Liver (tissue), 7 donors: ENCODE measurements at regions not wholly inside any gene's neighbourhood (a gene's known extent, or its start where the extent isn't known, plus 50 kb on each side); places are given as distances from the start of the nearest gene placed in this dataset.

Source experiments
- DNase-seq: peaks from one replicate; pipeline ENCODE4 v3.0.0-alpha.2; 2017; ENCODE audit warnings: low spot score
- H3K27ac ChIP-seq, 2 donors: one replicate each; pipeline ENCODE4 v1.7.0; 2013; ENCODE audit warnings: inconsistent platforms in 2 of 2, low read length in 2 of 2, control low read depth in 1 of 2, low read depth in 1 of 2, mild to moderate bottlenecking in 1 of 2
- H3K27me3 ChIP-seq, 4 donors: one replicate each; pipeline versions ENCODE4 v1.6.1 to v1.7.0; 2013; ENCODE audit warnings: low read length in 3 of 4, inconsistent platforms in 1 of 4, mild to moderate bottlenecking in 1 of 4, moderate library complexity in 1 of 4; ENCODE audit not compliant: control insufficient read depth in 4 of 4, insufficient read depth in 4 of 4
- H3K36me3 ChIP-seq, 4 donors: one replicate each; pipeline versions ENCODE4 v1.6.1 to v1.7.0; 2013; ENCODE audit warnings: low read length in 3 of 4, mild to moderate bottlenecking in 3 of 4, low read depth in 1 of 4, moderate library complexity in 1 of 4; ENCODE audit not compliant: control insufficient read depth in 4 of 4, insufficient read depth in 3 of 4
- H3K4me1 ChIP-seq, 4 donors: one replicate each; pipeline versions ENCODE4 v1.6.1 to v1.7.0; 2013; ENCODE audit warnings: low read length in 3 of 4, mild to moderate bottlenecking in 3 of 4, moderate library complexity in 1 of 4; ENCODE audit not compliant: control insufficient read depth in 4 of 4, insufficient read depth in 4 of 4
- H3K4me3 ChIP-seq, 3 donors: one replicate each; pipeline versions ENCODE4 v1.6.1 to v1.7.0; 2013; ENCODE audit warnings: low read length in 3 of 3, control low read depth in 1 of 3, low read depth in 1 of 3, mild to moderate bottlenecking in 1 of 3
- H3K9ac ChIP-seq, 2 donors: one replicate each; pipeline ENCODE4 v1.7.0; 2013; ENCODE audit warnings: low read length in 2 of 2, mild to moderate bottlenecking in 2 of 2, moderate library complexity in 2 of 2, control low read depth in 1 of 2, low read depth in 1 of 2
- H3K9me3 ChIP-seq, 4 donors: one replicate each; pipeline versions ENCODE4 v1.6.1 to v1.7.0; 2013; ENCODE audit warnings: low read length in 3 of 4; ENCODE audit not compliant: control insufficient read depth in 4 of 4
- EGR1 ChIP-seq, 2 donors: IDR thresholded peaks; 2 replicates each; pipeline ENCODE4 v1.6.1; 2016 to 2018; ENCODE audit warnings: antibody characterized with exemption in 2 of 2, low read depth in 2 of 2
- GABPA ChIP-seq, 2 donors: IDR thresholded peaks in 1 of 2; conservative IDR thresholded peaks in 1 of 2; 2 replicates each; pipeline ENCODE4 v1.6.1; 2016; ENCODE audit warnings: antibody characterized with exemption in 2 of 2, mild to moderate bottlenecking in 1 of 2, moderate library complexity in 1 of 2
- HNF4A ChIP-seq, 2 donors: conservative IDR thresholded peaks; 2 replicates each; pipeline ENCODE4 v1.6.1; 2016; ENCODE audit warnings: antibody characterized with exemption in 2 of 2, mild to moderate bottlenecking in 2 of 2
- HNF4G ChIP-seq: IDR thresholded peaks from 2 replicates; pipeline ENCODE4 v1.6.1; 2016; ENCODE audit warnings: antibody characterized with exemption
- JUND ChIP-seq, 2 donors: IDR thresholded peaks; 2 replicates each; pipeline ENCODE4 v1.6.1; 2016; ENCODE audit warnings: antibody characterized with exemption in 2 of 2
- NR2F2 ChIP-seq: IDR thresholded peaks from 2 replicates; pipeline ENCODE4 v1.6.1; 2016; ENCODE audit warnings: antibody characterized with exemption
- RAD21 ChIP-seq, 2 donors: IDR thresholded peaks; 2 replicates each; pipeline ENCODE4 v1.6.1; 2016; ENCODE audit warnings: antibody characterized with exemption in 2 of 2, mild to moderate bottlenecking in 2 of 2
- RXRA ChIP-seq, 2 donors: IDR thresholded peaks; 2 replicates each; pipeline ENCODE4 v1.6.1; 2017 to 2018; ENCODE audit warnings: antibody characterized with exemption in 2 of 2, mild to moderate bottlenecking in 1 of 2
- TAF1 ChIP-seq: conservative IDR thresholded peaks from 2 replicates; pipeline ENCODE4 v1.6.1; 2016; ENCODE audit warnings: antibody characterized with exemption, mild to moderate bottlenecking
- WGBS: extraction: QIAGEN DNeasy Blood & Tissue Kit; methylation state at CpG from one replicate; pipeline ENCODE4 v1.1.7; 2013; 5-methylcytosine and 5-hydroxymethylcytosine counted together
- TF ChIP-seq, protein P1 (sequence below): IDR thresholded peaks from 2 replicates; pipeline ENCODE4 v1.6.1; 2016; ENCODE audit warnings: antibody characterized with exemption
- TF ChIP-seq, protein P2 (sequence below): IDR thresholded peaks from 2 replicates; pipeline ENCODE4 v1.6.1; 2016; ENCODE audit warnings: antibody characterized with exemption
- TF ChIP-seq, protein P3 (sequence below): IDR thresholded peaks from 2 replicates; pipeline ENCODE4 v1.6.1; 2016; ENCODE audit warnings: antibody characterized with exemption
- donor health status: healthy.
- donor health status: healthy.
- donor health status: healthy.
- donor health status: healthy.

DNA sequence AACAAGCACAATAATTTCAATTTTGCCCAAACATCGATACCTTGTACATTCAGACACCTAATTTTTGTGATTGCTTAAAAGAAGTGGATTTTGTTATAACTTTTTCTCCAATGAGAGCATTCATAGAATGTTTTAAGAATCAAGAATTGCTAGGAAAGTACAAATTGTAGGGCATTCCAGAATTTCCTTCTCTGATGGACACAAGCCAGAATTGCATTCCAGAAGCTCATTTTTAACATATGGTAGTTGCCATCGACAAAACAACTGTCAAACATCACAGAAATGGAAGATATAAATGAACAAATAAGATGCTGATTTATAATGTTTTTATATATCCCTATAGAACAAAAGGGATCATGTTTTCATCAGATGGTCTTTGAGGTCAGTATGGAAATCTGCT is 258.4 kb upstream of the NPVF start:
- DNase-seq = no peak

DNA sequence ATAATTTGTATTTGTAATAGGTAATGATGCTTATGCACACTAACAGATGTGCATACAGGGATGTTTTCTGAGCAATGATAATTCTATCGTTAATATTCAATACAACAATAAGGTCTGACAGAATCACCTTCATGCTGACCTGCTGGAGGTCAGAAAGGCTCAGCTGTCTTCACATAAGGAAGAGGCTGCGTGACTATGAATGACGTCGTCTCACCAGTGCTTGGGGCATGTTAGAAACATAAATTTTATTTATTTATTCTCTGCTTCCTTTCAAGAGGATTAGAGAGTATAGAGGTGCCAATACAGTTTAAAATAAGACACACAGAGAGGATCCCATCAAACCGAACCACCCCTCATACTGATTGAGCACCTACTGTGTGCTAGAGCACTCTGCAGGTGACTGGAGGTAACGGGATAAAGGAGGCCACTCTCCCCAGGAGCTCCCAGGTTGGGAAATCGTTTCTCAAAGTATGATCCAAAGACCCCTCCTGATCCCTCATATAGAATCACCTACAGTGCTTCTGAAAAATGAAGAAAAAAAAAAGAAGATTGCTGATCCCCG is 265.6 kb upstream of the NPVF start:
- Histone ChIP-seq H3K27me3 (no peaks in the 10 kb centered on the region), H3K4me3 (no peak overlapping the region), H3K4me1 (peaks cover 0 to 3% (median 0%) of the 10 kb centered on the region in 4 donors), H3K36me3 (no peaks in the 10 kb centered on the region), H3K27ac (no peak overlapping the region), H3K9ac (no peak overlapping the region), H3K9me3 (no peaks in the 10 kb centered on the region)
- DNase-seq = no peak
- TF ChIP-seq TAF1 = no peak
- TF ChIP-seq, protein P1, sequence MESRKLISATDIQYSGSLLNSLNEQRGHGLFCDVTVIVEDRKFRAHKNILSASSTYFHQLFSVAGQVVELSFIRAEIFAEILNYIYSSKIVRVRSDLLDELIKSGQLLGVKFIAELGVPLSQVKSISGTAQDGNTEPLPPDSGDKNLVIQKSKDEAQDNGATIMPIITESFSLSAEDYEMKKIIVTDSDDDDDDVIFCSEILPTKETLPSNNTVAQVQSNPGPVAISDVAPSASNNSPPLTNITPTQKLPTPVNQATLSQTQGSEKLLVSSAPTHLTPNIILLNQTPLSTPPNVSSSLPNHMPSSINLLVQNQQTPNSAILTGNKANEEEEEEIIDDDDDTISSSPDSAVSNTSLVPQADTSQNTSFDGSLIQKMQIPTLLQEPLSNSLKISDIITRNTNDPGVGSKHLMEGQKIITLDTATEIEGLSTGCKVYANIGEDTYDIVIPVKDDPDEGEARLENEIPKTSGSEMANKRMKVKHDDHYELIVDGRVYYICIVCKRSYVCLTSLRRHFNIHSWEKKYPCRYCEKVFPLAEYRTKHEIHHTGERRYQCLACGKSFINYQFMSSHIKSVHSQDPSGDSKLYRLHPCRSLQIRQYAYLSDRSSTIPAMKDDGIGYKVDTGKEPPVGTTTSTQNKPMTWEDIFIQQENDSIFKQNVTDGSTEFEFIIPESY = no peak
- WGBS = 85% methylated on average over 8 of the region's 8 CpGs

More for the DNA sequence above, 258.4 kb upstream of the NPVF start:
- no peaks in the 10 kb centered on the region for H3K4me1 ChIP-seq
- TF ChIP-seq RAD21 (IDR thresholded peaks at IDR 0.05) = no peak
- no peak overlapping the region for H3K27ac ChIP-seq
- H3K4me3 ChIP-seq = no peak overlapping the region
- WGBS = 83% methylated on average over 2 of the region's 2 CpGs
- no peaks in the 10 kb centered on the region for H3K9me3 ChIP-seq
- no peak overlapping the region for H3K9ac ChIP-seq
- H3K27me3 ChIP-seq = no peaks in the 10 kb centered on the region
- H3K36me3 ChIP-seq = no peaks in the 10 kb centered on the region

DNA sequence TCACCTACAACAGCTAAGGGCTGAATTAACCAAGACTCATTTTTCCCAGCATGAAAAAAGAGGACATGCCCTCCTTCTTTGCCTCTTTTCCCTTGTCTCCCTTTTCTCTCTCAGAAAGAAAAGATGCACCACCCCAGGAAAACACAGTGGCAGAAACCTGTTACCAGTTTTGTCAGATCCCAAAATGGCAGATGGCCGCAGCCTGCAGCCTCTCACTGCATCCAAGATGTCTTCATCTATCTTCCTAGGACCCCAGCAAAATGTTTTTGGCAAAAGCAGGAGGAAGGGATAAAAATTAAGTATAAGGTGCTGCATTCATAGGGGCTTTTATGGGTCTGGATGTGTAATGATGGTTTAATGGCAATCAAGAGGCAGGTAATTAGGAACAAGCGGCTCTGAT is 266.6 kb upstream of the NPVF start:
- H3K4me3 ChIP-seq = no peak overlapping the region
- no peak for TF ChIP-seq EGR1 (IDR thresholded peaks at IDR 0.05; ENCODE audit: low read depth in 2 of 2)
- TF ChIP-seq NR2F2 = no peak
- TF ChIP-seq JUND (IDR thresholded peaks at IDR 0.05) = no peak
- no peak for TF ChIP-seq HNF4G
- H3K9ac ChIP-seq = no peak overlapping the region
- DNase-seq = no peak
- H3K27me3 ChIP-seq = no peaks in the 10 kb centered on the region
- peaks cover 0 to 3% (median 0%) of the 10 kb centered on the region in 4 donors for H3K4me1 ChIP-seq
- WGBS = 91% methylated on average over 2 of the region's 2 CpGs
- H3K27ac ChIP-seq = no peak overlapping the region
- no peaks in the 10 kb centered on the region for H3K36me3 ChIP-seq
- H3K9me3 ChIP-seq = no peaks in the 10 kb centered on the region

DNA sequence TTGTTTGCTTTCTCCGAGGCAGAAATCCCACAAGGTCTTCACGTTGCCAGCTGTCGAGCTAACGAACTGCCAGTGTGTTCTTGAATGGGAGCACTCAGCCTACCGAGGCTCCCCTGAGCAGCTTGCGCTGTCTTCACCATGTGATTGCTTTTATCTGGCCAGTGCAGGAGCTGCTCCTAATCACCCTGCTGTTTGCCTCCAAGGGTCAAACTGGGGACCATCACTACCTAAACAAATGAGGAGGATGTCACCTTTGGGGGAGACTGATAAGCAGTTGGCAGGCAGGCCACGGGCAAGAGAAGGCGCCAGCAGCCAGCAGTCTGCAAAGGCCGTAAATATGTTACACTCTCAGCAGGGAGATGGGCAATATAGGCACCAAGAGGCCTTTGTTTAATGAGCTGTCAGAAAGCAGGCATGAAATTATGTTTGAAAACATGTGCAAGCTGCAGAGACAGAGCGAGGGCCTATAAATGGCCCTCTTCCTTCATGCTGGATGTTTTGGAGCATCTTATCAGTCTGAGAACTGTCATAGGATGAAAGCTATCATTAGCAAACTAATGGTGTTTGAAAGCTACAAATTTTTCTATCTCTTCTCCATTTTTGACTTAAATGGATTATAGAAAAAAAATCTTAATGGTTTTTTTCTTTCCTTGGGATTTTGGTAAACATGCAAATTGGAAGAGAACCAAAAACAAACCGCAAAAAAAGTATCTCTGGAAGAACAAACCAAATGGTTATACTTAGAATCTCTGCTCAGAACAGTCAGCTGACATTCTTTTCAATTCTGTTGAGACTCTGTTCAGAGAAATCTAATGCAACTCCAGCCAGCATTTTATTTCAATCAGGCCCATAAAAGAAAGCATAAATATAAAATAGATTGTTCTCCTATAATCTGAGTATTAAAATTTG is 267.3 kb upstream of the NPVF start:
- peak; percentile 70 for DNase-seq
- Histone ChIP-seq H3K36me3 (no peaks in the 10 kb centered on the region), H3K4me3 (no peak overlapping the region), H3K9ac (no peak overlapping the region), H3K27ac (no peak overlapping the region), H3K27me3 (no peaks in the 10 kb centered on the region), H3K4me1 (peaks cover 0 to 3% (median 0%) of the 10 kb centered on the region in 4 donors), H3K9me3 (no peaks in the 10 kb centered on the region)
- 53% methylated on average over 11 of the region's 11 CpGs for WGBS
- TF ChIP-seq HNF4A (conservative IDR thresholded peaks at IDR 0.05) (no peak), JUND (IDR thresholded peaks at IDR 0.05) (no peak), GABPA (IDR thresholded peaks at IDR 0.05 in 1 of 2, conservative IDR thresholded peaks at IDR 0.05 in 1 of 2) (no peak), RXRA (IDR thresholded peaks at IDR 0.05) (no peak), EGR1 (IDR thresholded peaks at IDR 0.05; ENCODE audit: low read depth in 2 of 2) (no peak)
- TF ChIP-seq, protein P2, sequence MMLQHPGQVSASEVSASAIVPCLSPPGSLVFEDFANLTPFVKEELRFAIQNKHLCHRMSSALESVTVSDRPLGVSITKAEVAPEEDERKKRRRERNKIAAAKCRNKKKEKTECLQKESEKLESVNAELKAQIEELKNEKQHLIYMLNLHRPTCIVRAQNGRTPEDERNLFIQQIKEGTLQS = no peak
- TF ChIP-seq, protein P3, sequence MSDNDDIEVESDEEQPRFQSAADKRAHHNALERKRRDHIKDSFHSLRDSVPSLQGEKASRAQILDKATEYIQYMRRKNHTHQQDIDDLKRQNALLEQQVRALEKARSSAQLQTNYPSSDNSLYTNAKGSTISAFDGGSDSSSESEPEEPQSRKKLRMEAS = no peak
